ENCODE measurements at regions not wholly inside any gene's neighbourhood (a gene's known extent, or its start where the extent isn't known, plus 50 kb on each side); places are given as distances from the start of the nearest gene placed in this dataset.
A peak's percentile ranks its signal among the peaks of the same experiment; 100 is the strongest.
"Not testable (repeated sequence)": the region's sequence is repeated elsewhere in the genome, so short reads cannot be mapped to it uniquely, and the experiment has no call there.

DNA sequence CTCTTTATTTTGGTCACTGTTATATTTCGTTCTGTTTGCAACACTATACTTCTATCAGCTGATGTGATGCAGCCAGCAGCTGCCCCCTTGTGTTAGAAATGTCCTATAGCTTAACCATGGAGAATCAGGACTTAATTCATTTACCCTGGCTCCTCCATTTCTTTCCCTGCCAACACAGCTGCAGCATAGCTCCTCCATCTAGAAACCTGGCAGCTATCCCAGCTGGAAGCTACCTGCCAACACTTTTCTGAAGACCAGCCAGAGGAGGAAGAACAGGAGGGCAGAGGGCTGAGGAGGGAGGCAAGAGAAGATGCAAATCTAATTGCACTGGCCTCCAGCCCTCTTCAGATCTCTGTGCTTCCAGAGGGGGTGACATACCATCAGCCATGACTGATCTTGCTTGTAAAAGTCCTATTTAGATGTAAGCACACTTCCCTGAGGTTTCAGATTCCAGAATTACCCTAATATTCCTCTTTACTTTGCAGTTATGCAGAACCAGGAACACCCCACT lies 156.8 kb upstream of the TMEM260 start:
- peak; percentile 52 for DNase-seq

DNA sequence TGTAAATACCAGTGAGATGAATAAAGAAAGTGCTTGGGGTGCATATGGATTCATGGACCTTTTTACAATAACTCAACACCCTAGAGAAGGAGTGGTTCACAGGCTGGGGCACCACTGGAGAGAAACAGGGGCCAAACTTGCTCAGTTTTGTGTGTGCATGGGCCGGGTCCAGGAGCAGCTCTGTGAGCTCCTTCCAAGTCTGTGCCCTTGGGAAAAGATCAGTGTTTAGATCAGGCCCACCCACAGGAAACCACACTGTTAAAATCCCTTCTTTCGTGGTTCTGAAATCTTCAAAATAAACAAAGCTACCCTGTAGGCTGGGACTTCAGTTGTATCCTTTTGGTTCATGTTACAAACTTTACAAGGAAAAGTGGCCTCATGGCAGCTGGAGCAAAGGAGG lies 156.1 kb upstream of the TMEM260 start:
- DNase-seq: no peak

DNA sequence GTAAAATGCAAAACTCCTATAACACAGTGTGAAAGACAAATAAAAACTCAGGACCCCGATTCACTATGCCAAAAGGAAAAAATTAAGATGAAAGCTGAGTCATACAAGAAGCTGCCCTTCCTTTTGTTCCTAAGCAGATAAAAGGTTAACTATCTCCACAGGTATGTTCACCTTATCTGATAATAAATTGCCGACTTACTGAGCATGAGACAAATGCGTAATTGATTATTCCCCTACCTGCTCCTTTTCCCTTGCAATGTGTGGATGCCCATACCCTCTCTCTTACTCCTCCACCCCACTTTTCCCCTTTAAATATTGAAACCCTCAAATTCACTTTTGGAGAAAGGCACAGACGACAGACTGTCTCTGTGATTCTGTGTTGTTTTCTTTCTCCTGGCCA lies 148.6 kb upstream of the TMEM260 start:
- no peak for DNase-seq

DNA sequence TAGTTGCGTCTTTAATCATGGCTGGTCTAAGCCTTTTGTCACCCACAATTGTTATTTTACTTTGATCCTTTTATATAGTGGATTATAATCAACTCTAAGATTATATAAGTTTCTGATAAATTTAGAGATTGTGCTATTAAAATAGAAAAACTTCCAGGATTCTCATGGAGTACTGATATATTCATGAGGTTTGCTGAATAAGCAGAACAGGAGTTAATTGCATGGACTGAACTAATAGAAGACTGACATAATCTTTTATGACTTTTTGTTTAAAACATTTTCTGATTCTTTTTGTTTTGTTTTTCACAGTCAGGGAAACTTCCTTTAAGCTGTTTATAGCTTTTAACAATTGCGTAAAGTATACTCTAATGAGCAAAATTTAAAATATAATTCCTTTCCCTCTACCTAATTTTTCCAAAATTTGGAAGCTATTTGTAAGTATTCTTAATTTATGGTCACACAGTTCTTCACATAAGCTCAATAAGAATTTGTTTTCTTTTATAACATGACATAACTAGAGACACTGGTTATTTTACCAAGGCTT lies 129.9 kb upstream of the TMEM260 start:
- no peak for DNase-seq

DNA sequence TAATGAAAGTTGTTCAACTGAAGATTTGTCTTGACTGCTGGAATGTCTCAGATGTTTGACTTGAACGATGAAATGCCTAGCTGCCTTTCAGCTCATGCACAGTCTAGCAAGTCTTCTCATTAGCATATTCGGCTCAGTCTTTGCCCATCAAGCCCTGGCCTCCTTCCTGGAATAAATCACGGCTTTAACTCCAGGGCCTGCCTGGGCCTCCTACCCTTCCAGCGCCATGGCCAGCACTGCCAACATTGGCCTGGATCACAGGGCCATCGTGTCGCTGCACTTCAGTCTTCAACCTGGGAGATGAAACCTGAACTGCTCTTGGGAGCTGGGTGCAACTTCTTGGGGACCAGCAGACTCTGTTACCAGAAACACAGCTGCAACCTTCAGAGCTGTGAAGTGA lies 126.7 kb upstream of the TMEM260 start:
- no peak for DNase-seq

DNA sequence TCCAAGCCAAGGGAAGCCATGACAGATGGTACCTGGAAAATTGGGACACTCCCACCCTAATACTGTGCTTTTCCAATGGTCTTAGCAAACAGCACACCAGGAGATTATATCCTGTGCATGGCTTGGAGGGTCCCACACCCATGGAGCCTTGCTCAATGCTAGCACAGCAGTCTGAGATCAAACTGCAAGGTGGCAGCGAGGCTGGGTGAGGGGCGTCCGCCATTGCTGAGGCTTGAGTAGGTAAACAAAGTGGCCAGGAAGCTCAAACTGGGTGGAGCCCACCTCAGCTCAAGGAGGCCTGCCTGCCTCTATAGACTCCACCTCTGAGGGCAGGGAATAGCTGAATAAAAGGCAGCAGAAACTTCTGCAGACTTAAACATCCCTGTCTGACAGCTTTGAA lies 124.9 kb upstream of the TMEM260 start:
- DNase-seq: not testable (repeated sequence)

DNA sequence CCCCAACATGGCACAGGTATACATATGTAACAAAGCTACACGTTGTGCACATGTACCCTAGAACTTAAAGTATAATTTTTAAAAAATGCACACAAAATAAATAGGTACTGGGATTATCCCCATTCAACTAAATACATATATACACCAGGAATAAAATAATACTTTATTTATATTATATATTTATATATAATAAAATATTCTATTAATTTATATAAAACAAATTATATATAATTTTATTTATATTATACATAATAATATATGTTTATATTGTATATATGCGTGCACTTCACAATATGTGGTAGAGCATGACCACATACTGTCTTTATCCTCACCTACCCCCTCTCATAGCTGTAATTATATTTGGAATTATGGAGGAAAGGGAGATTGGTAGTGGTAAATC lies 119.1 kb upstream of the TMEM260 start:
- no peak for DNase-seq

DNA sequence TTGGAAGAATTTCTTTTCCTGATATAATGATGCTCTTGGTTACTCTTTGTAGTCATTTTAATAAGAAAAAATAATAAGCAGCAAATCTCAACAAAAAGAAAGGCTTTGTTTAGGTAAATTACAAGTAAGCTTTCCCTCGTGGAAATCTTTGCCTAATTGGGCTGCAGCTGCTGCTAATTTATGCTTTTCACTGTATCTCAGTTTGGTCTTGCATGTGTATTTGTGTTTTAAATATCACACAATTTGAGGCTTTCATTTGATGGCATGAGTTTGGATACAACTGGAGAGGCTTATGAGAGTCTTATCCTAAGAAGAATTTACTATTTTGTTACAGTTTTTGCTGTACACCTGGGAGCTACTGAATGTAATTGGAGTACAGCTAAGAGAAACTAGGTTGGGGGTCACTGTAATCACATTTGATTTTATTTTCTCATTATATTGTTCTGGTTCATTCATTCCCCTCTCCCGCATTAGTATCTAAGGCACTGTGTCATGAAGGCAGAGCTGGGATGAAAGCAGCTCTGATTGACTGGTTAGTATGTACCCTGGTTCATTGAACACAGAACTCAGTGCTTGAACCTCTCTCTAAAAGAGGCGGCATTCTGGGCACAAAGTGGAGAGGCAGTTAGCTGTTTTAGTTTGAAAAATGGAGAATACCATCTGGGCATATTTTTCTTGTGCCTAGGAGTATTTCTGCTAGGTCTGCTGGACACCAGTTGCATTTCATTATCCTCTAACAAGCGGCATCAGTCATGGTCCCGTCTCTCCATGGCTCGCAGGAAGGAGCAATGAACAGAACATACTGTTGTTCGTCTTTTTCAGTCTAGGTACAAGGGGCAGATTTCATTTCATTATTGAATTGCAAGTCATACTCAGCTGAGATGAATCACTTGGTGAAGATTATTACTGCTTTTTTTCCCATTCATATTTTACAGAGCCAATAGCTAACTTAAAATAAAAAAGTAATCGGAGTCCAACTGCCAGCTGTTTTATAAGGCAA lies 118.0 kb upstream of the TMEM260 start:
- DNase-seq: no peak

DNA sequence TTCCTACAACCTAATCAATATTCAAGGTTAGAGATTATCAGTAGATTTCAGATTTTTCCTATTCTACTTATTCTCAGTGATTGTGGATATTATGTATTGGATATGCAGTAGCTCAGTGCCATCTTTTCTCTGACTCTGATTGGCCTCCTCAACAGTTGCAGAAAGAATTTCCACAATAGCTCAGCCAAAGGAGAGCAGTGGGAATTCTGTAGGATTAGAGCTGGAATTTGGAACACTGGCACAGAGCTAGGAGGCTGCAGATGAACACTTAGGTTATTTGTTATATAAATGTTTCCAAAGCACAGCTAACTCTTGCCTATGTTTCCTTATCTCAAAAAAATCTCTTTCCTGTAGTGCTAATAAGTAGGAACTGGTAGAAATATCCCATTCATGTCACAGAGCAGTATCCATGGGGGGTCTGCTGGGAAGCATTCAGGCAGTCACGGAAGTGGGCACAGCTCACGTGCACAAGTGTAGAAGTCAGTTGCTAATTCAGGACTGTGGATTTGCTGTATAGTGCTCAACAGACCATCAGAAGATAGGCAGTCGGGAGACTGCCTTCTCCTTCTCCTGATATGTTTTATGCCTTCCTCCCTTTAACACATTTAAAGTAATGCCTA lies 116.2 kb upstream of the TMEM260 start:
- DNase-seq: no peak

DNA sequence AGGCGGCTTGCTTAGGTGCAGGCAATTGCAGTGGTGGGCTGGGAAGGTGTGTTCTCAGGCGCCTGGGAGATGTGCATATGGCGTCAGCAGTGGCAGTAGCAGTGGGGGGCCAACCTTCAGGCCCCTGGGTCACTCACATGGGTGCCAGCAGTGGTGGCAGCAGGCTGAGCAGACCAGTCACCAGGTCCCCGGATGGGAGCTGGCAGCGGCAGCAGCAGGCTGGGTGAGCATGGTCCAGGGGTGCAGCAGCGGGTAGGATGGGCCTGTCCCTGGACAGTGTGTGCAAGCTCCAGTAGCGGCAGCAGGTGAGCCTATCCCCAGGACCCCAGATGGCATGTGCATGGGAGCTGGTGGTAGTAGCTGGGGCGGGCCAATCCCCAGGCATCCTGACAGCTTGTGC lies 108.5 kb upstream of the TMEM260 start:
- no peak for DNase-seq

DNA sequence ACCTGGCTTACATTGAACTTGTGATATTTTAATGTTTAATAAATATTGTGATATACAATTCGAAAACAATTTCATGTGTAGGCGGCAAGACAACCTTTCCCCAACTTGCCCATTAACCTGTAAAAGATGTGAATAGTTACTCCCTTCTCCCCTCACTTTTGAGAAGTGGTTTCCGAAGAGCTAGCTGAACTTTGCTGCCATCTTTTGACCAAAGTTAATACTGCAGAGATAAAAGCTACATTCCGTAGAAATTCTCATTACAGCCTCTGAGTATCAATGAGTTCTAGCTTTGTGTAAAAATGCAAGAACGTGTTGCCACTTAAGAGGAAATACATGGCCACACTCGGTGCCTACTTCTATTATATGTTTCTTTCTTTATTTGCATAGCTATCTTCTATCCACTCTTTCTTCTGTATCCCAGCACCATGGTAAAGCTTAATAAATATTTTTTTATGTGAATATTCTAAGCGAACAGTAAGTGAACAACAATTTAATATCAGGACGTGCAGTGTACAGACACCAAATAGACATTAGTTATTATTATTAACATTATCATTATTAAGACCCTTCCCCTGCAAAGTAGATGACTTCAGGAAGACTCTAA lies 105.1 kb upstream of the TMEM260 start:
- peak; percentile 67 for DNase-seq

DNA sequence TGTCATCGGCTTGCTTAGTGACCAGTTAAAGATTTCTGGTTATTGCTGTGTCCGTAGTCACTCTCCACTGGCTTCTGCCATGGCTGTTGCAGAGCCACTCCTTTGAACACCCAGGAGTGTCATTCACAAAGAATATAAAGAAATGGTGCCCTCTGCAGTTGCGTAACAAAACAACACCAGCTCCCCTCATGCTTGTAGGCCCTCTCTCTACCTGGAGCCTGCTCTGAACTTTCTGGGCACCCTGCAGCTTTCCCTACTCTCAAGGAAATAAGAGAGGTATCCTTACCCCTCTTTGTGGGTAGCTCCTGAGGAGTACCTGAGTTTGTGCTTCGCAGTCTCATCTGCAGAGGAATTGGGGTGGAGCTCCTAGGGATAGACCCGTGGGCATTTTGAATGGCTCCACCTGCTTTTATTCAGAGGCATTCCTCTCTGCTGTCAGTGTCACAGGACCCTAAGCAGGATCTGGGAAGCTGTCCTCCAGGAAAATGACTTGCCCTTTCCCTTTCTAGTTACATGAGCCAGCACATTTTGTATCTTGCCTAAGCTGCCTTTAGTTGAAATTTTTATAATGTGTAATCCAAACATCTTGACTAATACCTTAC lies 97.2 kb upstream of the TMEM260 start:
- DNase-seq: peak; percentile 15

DNA sequence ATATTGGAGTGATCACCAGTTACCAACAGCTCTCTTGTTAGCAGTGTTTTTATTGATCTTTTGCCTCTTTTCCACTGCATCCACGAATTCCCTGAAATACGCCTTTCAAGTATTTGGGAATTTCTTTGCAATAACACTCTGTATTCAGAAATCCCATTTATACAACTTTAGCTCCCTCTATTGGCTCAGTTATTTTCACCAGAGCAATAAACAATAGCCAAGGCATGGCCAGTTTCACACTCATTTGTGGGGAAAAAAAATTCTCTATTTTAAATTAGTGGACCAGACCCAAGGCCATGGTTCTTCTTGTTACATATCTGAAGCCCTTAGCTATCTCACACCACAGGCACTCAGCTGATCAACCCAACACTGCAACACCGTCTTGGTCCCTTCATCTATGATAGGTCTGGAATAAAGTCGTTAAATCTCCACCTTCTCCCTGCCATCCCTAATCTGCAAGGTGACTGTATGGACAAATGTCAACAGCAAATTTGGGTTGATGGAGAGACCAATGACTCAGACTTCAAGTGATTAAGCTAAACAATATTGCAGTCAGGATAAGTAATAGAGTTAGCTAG lies 92.4 kb upstream of the TMEM260 start:
- DNase-seq: no peak

DNA sequence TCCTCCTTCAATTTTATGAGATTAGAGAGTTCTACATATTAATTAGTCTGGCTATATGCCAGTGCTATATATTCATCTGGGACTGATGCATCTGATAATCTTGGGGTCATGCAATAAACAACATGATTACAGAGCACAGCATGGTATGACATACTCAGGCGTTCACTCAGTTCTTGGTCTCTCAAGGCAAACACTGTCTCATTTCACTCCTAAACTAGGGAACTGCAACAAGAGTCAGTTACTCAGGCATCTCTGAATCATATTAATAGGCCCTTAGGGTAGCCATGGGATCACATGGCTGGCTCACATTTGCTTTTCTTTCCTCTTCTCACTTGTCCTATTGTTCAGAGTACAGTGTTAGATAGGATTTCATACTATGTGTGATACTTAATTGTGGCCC lies 91.8 kb upstream of the TMEM260 start:
- no peak for DNase-seq

DNA sequence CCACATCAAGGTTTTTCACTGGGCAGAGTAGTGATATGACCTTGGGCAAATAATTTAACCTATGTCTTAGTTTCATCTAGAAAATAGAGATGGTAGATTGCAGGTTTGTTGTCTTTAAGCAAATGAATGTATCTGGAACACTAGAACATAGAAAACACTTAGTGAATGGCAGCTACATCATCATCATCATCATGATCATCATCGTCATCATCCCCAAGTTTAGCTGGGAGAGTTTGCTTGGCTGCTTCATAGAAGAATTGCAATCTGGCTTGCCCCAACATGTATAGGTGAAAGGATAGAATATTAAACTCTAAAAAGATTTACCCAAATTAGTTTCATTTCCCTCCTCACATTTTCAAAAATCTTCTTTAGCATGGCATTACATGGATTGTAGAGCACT lies 91.3 kb upstream of the TMEM260 start:
- DNase-seq: no peak

DNA sequence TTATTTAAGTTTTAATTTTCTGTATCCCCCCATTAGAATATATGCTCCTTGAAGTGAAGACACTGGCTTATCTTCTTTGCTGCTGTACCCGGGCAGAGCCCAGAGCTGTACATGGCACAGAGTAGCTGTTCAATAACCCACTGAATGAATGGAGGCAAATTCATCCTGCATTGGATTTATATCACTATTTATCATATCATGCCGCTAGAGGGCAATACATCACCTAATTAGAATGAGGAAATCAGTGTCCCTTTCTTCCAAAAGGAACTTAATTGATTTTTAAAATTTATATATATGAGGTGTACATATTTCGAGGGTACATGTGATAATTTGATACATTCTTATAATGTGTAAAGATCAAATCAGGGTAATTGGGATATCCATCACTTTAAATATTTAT lies 89.2 kb upstream of the TMEM260 start:
- DNase-seq: peak; percentile 64

DNA sequence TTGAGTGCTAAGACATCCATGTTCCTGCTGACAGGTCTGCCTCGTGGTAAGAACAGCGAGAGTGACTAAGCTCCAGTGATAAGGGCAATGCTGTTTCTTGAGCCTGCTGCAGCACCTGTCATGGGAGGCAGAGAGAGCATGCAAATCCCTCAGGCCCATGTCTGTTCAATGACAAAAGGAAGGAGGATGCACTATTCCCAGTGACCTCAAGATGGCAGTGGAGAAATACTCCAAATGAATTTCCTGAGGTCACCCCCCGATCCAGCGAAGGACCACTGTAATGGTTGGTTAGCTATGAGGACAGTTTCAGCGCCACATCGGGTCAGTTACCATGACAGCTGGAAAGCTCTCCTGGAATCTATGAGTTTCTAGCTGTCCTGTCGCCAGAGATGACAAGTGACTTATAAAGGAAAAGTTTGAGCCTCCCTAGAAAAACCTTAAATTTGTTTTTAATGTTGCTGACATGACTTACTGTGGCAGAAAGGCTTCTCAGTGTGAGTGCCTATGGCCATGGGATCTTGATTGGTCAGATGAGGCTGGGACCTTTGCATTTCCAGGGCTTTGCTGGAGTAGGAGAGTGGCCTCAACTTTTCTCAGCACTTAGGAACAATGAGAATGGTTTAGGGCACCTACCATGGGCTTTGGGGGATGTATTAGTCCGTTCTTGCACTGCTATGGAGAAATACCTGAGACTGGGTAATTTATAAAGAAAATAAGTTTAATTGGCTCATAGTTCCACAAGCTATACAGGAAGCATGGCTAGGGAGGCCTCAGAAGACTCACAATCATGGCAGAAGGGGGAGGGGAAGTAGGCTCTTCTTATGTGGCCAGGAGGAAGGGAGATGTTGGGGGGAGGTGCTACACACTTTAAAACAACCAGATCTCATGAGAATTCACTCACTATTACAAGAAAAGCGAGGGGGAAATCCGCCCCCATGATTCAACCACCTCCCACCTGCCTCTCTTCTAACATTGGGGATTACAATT lies 88.0 kb upstream of the TMEM260 start:
- peak; percentile 64 for DNase-seq

DNA sequence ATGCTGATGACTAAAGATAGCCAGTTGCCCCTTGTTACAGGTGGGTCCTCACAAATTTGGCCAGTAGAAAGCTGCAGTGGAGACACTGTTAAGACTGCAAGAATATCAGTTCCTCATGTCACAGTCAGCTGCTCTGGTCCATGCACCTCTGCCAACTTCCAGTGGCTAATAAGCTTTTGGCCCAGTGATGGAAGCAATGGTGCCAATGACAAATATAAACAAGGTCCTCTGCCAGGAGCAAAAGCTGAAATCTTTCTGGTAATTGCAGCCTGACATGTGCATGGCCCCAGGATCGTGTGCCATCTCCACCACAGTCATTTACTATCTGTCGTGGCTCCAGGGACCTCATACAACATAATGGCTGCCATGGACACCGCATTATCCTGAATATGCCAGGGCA lies 85.4 kb upstream of the TMEM260 start:
- no peak for DNase-seq

DNA sequence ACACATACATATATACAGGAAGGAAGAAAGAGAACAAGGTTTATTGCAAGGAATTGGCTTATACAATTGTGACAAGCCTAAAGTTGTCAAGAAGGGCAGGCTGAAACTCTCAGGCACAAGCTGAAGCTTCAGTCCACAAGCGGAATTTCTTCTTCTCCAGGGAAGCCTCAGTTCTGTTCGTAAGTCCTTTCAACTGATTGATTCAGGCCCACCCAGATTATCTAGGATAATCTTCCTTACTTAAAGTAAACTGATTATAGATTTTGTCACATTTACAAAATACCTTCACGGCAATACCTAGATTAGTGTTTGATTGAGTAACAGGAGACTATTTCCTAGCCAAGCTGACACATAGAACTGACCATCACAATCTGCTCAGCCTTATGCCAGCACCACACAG lies 81.5 kb upstream of the TMEM260 start:
- no peak for DNase-seq

DNA sequence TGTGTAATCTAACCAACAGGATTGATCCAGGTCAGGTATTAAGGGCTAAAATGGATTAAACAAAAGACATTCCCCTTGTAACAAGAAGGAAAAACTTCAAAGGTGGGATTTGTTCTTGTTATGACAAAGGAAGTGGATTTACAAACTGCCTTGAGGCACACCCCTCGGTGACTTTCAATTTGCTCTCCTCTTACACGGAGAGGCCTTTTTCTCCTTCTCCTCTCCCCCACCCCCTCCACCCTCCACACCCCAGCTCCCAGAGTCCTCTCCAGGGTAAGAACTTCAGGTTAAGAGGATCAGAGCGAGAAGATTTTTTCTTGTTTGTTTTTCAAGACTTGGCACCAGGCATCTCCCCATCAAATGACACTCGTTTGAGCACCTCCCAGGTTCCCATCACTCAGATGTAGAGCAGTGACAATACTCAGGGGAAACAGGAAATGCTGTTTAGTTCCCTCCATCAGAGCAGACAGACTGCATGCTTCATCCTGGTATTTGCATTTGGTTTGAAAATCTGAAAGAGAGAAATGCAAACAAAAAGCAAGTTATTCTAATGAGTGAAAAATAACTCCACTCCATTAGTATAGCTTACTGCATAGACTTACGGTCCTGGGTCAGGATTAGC lies 77.6 kb upstream of the TMEM260 start:
- no peak for DNase-seq

DNA sequence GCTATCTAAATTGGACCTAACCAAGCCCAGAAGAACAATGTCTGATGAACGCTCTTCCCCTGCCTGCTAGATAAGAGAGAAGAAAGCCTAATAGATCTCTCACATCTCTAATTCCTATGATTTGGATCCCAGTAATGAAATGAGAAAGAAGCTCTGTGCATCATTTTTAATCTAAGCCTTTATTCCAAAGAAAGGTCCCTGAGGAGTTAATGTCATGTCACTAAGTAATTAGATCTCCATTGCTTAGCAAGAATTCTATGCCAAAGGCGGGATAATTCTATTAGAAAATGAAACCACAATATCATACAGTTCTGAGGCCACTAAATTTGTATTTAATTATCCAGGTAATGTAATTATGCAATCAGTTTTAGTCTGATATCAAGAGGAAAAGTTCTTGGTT lies 74.2 kb upstream of the TMEM260 start:
- DNase-seq: no peak

Data from hematopoietic multipotent progenitor cell treated with erythropoietin and hydrocortisone succinate and interleukin-3 and kit ligand, for 8 days (in vitro differentiated cells).